MM.1S (cell line): ENCODE measurements at regions not wholly inside any gene's neighbourhood (a gene's known extent, or its start where the extent isn't known, plus 50 kb on each side); places are given as distances from the start of the nearest gene placed in this dataset.

Source experiments
- DNase-seq: peaks from one replicate; pipeline ENCODE4 v3.0.0-alpha.2; 2015
- H2AFZ ChIP-seq: fragments of 300-600 bp; sonication (generic); 2 replicates; pipeline ENCODE4 v1.6.0; 2016; ENCODE audit warnings: antibody characterized with exemption, low read length
- H3F3A ChIP-seq: fragments of 300-600 bp; sonication (generic); 2 replicates; pipeline ENCODE4 v1.6.1; 2016; ENCODE audit warnings: mild to moderate bottlenecking, antibody characterized with exemption, low read length, moderate library complexity, mixed read lengths; ENCODE audit not compliant: insufficient read depth
- H3K27ac ChIP-seq: fragments of 300-600 bp; sonication (generic); 2 replicates; pipeline ENCODE4 v1.5.1; 2016; ENCODE audit warnings: mild to moderate bottlenecking, low read length
- H3K27me3 ChIP-seq: fragments of 300-600 bp; sonication (generic); replicated peaks from 2 replicates; pipeline ENCODE4 v1.6.0; 2016; ENCODE audit warnings: low read length; ENCODE audit not compliant: insufficient read depth
- H3K36me3 ChIP-seq: fragments of 300-600 bp; sonication (generic); replicated peaks from 2 replicates; pipeline ENCODE4 v1.6.1; 2016; ENCODE audit warnings: mild to moderate bottlenecking, low read length, mixed read lengths; ENCODE audit not compliant: insufficient read depth
- H3K4me1 ChIP-seq: fragments of 300-600 bp; sonication (generic); 2 replicates; pipeline ENCODE4 v1.6.1; 2016; ENCODE audit warnings: low read length, mixed read lengths
- H3K4me2 ChIP-seq: fragments of 300-600 bp; sonication (generic); 2 replicates; pipeline ENCODE4 v1.6.0; 2016; ENCODE audit warnings: low read depth, low read length
- H3K4me3 ChIP-seq: fragments of 300-600 bp; sonication (generic); 2 replicates; pipeline ENCODE4 v1.5.1; 2016; ENCODE audit warnings: low read length, mixed read lengths
- H3K79me2 ChIP-seq: fragments of 300-600 bp; sonication (generic); 2 replicates; pipeline ENCODE4 v1.6.1; 2016; ENCODE audit warnings: mixed run types, low read length, mixed read lengths
- H3K9ac ChIP-seq: fragments of 300-600 bp; sonication (generic); 2 replicates; pipeline ENCODE4 v1.6.1; 2016; ENCODE audit warnings: low read length, mixed read lengths
- H3K9me2 ChIP-seq: fragments of 300-600 bp; sonication (generic); replicated peaks from 2 replicates; pipeline ENCODE4 v1.6.1; 2016; ENCODE audit warnings: mild to moderate bottlenecking, low read length, mixed read lengths; ENCODE audit not compliant: insufficient read depth
- H3K9me3 ChIP-seq: fragments of 300-600 bp; sonication (generic); replicated peaks from 2 replicates; pipeline ENCODE4 v1.6.1; 2016; ENCODE audit warnings: mild to moderate bottlenecking, low read length, mixed read lengths; ENCODE audit not compliant: insufficient read depth
- H4K20me1 ChIP-seq: fragments of 300-600 bp; sonication (generic); 2 replicates; pipeline ENCODE4 v1.6.1; 2016; ENCODE audit warnings: mild to moderate bottlenecking, low read length, moderate library complexity, mixed read lengths; ENCODE audit not compliant: insufficient read depth
- CTCF ChIP-seq: fragments of 300-600 bp; sonication (generic); IDR thresholded peaks from 2 replicates; pipeline ENCODE4 v1.5.1; 2016; ENCODE audit warnings: antibody characterized with exemption, low read length, mixed read lengths
- EZH2 ChIP-seq: fragments of 300-600 bp; sonication (generic); optimal IDR thresholded peaks from 2 replicates; pipeline ENCODE3; 2017; ENCODE audit warnings: low read depth, mild to moderate bottlenecking, antibody characterized with exemption, low read length, mixed read lengths
- EZH2phosphoT487 ChIP-seq: fragments of 300-600 bp; sonication (generic); IDR thresholded peaks from 2 replicates; pipeline ENCODE4 v1.6.1; 2018; ENCODE audit warnings: antibody characterized with exemption, low read length

DNA sequence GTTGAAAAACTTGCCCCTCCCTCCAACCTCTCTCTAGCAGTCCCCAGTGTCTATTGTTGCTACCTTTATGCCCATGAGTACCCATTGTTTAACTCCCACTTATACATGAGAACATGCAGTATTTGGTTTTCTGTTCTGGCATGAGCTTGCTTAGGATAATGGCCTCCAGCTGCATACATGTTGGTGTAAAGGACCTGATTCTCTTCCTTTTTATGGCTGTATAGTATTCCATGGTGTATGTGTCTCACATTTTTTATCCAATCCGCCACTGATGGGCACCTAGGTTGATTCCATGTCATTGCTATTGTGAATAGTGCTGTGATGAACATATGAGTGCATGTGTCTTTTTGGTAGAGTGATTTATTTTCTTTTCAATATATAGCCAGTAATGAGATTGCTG lies 50.0 kb upstream of the GPC4 start:
- Histone ChIP-seq H2AFZ (no peak overlapping the region), H3K4me1 (peaks cover 5% of the 10 kb centered on the region; the same call in 1 of the 2 replicates), H3K27me3 (no peaks in the 10 kb centered on the region), H3K9me2 (no peaks in the 10 kb centered on the region), H3K9ac (no peak overlapping the region), H3K9me3 (no peaks in the 10 kb centered on the region), H3K36me3 (no peaks in the 10 kb centered on the region), H4K20me1 (no peaks in the 10 kb centered on the region), H3F3A (no peaks in the 10 kb centered on the region), H3K4me2 (no peak overlapping the region), H3K27ac (no peak overlapping the region), H3K4me3 (no peak overlapping the region), H3K79me2 (no peaks in the 10 kb centered on the region)
- DNase-seq: no peak
- TF ChIP-seq EZH2phosphoT487 (no peak), EZH2 (no peak), CTCF (no peak)
